HFFc6 (cell line): ENCODE measurements at regions not wholly inside any gene's neighbourhood (a gene's known extent, or its start where the extent isn't known, plus 50 kb on each side); places are given as distances from the start of the nearest gene placed in this dataset.

Experiments used
- DNase-seq: peaks from one replicate; pipeline ENCODE4 v3.0.0-alpha.2; 2018
- H3K27ac Mint-ChIP-seq: 2 replicates; pipeline ENCODE4 v1.8.0; 2020; ENCODE audit warnings: mild to moderate bottlenecking, mixed read lengths
- H3K27me3 Mint-ChIP-seq: 2 replicates; pipeline ENCODE4 v1.8.0; 2021; ENCODE audit warnings: mild to moderate bottlenecking, moderate library complexity, mixed read lengths; ENCODE audit not compliant: insufficient read depth
- H3K36me3 Mint-ChIP-seq: 2 replicates; pipeline ENCODE4 v1.8.0; 2021; ENCODE audit warnings: low read depth, mixed read lengths
- H3K4me1 Mint-ChIP-seq: 2 replicates; pipeline ENCODE4 v1.8.0; 2020; ENCODE audit warnings: low read depth, mixed read lengths
- H3K4me3 Mint-ChIP-seq: 2 replicates; pipeline ENCODE4 v1.8.0; 2020; ENCODE audit warnings: mild to moderate bottlenecking, moderate library complexity, mixed read lengths
- H3K9me3 Mint-ChIP-seq: 2 replicates; pipeline ENCODE4 v1.8.0; 2020; ENCODE audit warnings: mild to moderate bottlenecking, mixed read lengths
- CTCF ChIP-seq: fragments of 200-600 bp; sonication (generic); IDR thresholded peaks from 2 replicates; pipeline ENCODE4 v1.5.0; 2021; ENCODE audit warnings: antibody characterized with exemption, mild to moderate bottlenecking

- no peak for DNase-seq
- no peaks in the 10 kb centered on the region for H3K4me1 Mint-ChIP-seq
- TF ChIP-seq CTCF, result no peak
- H3K9me3 Mint-ChIP-seq, result no peaks in the 10 kb centered on the region
- H3K4me3 Mint-ChIP-seq, result no peak overlapping the region
- H3K27me3 Mint-ChIP-seq, result no peaks in the 10 kb centered on the region
- H3K36me3 Mint-ChIP-seq, result no peaks in the 10 kb centered on the region
- H3K27ac Mint-ChIP-seq, result no peak overlapping the region
These were observed 168.5 kb upstream of the VLDLR start for GRCh38 chr9:2453106-2453505.

- no peaks in the 10 kb centered on the region for H3K4me1 Mint-ChIP-seq
- no peaks in the 10 kb centered on the region for H3K27me3 Mint-ChIP-seq
- no peak for TF ChIP-seq CTCF
- no peak overlapping the region for H3K4me3 Mint-ChIP-seq
- no peaks in the 10 kb centered on the region for H3K9me3 Mint-ChIP-seq
- no peak overlapping the region for H3K27ac Mint-ChIP-seq
- DNase-seq, result no peak
- H3K36me3 Mint-ChIP-seq, result no peaks in the 10 kb centered on the region
These were observed 167.9 kb upstream of the VLDLR start for GRCh38 chr9:2453701-2454100.

GRCh38 chr9:2459756-2460155, 161.8 kb upstream of the VLDLR start:
- no peak overlapping the region for H3K27ac Mint-ChIP-seq
- no peaks in the 10 kb centered on the region for H3K4me1 Mint-ChIP-seq
- H3K9me3 Mint-ChIP-seq, result no peaks in the 10 kb centered on the region
- H3K4me3 Mint-ChIP-seq, result no peak overlapping the region
- H3K36me3 Mint-ChIP-seq, result no peaks in the 10 kb centered on the region
- no peaks in the 10 kb centered on the region for H3K27me3 Mint-ChIP-seq
- TF ChIP-seq CTCF, result no peak
- no peak for DNase-seq

- Mint-ChIP-seq H3K27me3 (no peaks in the 10 kb centered on the region), H3K9me3 (no peaks in the 10 kb centered on the region), H3K4me3 (no peak overlapping the region), H3K36me3 (no peaks in the 10 kb centered on the region), H3K27ac (no peak overlapping the region), H3K4me1 (no peaks in the 10 kb centered on the region)
- TF ChIP-seq CTCF, result no peak
- DNase-seq, result no peak
These were observed 159.7 kb upstream of the VLDLR start for GRCh38 chr9:2461892-2462291.

GRCh38 chr9:2464624-2465023, 157.0 kb upstream of the VLDLR start:
- peaks cover 2% of the 10 kb centered on the region; the same call in 1 of the 2 replicates for H3K27me3 Mint-ChIP-seq
- no peak for TF ChIP-seq CTCF
- H3K4me3 Mint-ChIP-seq, result no peak overlapping the region
- no peak for DNase-seq
- no peaks in the 10 kb centered on the region for H3K36me3 Mint-ChIP-seq
- H3K27ac Mint-ChIP-seq, result no peak overlapping the region
- H3K4me1 Mint-ChIP-seq, result peaks cover 3% of the 10 kb centered on the region; the same call in 1 of the 2 replicates
- no peaks in the 10 kb centered on the region for H3K9me3 Mint-ChIP-seq

- Mint-ChIP-seq H3K27me3 (peaks cover 2% of the 10 kb centered on the region; the same call in 1 of the 2 replicates), H3K9me3 (no peaks in the 10 kb centered on the region), H3K4me1 (peaks cover 7% of the 10 kb centered on the region; the same call in 1 of the 2 replicates), H3K36me3 (no peaks in the 10 kb centered on the region), H3K4me3 (no peak overlapping the region), H3K27ac (no peak overlapping the region)
- TF ChIP-seq CTCF, result no peak
- DNase-seq, result no peak
These were observed 156.1 kb upstream of the VLDLR start for GRCh38 chr9:2465516-2465915.
